Activated T-helper 17 cell treated with anti-CD3 and anti-CD28 coated beads, Interleukin-2, amount 50 U/mL, for 72 hours (primary cell): ENCODE measurements at regions not wholly inside any gene's neighbourhood (a gene's known extent, or its start where the extent isn't known, plus 50 kb on each side); places are given as distances from the start of the nearest gene placed in this dataset.
"Not testable (repeated sequence)": the region's sequence is repeated elsewhere in the genome, so short reads cannot be mapped to it uniquely, and the experiment has no call there.

Experiments used
- ATAC-seq: fragments of 150-1000 bp; cut with Tn5 transposase; replicated peaks from 2 replicates; pipeline ENCODE4 v1.10.0; 2021; ENCODE audit warnings: mild to moderate bottlenecking, moderate library complexity
- H3K27ac Mint-ChIP-seq: one replicate; pipeline ENCODE4 v1.8.0; 2022; ENCODE audit warnings: mixed read lengths
- H3K27me3 Mint-ChIP-seq: one replicate; pipeline ENCODE4 v1.8.0; 2022; ENCODE audit warnings: mixed read lengths
- H3K36me3 Mint-ChIP-seq: one replicate; pipeline ENCODE4 v1.8.0; 2022; ENCODE audit warnings: low read depth, mild to moderate bottlenecking, mixed read lengths
- H3K4me1 Mint-ChIP-seq: one replicate; pipeline ENCODE4 v1.8.0; 2022; ENCODE audit warnings: mixed read lengths
- H3K4me3 Mint-ChIP-seq: one replicate; pipeline ENCODE4 v1.8.0; 2022; ENCODE audit warnings: mild to moderate bottlenecking, mixed read lengths
- H3K9me3 Mint-ChIP-seq: one replicate; pipeline ENCODE4 v1.8.0; 2022; ENCODE audit warnings: mixed read lengths

DNA sequence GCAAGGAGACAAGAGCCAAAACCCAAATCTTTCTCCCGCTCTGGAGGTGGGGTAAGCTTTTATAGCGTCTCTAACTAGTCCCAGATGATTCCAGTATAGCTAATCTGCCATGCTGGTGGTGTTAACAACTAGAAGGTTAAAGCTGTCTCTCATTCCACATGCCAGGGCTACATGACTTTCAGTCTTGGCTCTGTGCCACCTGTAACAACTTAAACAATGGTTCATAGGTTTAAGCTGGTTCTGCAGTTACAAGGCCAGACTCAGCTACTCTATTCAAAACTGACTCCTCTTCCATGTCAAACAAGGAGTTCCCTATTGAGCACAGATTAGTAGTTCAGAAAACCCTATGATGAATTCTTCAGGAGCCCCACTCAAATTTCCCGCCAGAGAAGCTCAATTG lies 128.9 kb downstream of the ELOVL4 start:
- H3K4me1 Mint-ChIP-seq = no peaks in the 10 kb centered on the region
- H3K36me3 Mint-ChIP-seq = no peaks in the 10 kb centered on the region
- peaks cover 11% of the 10 kb centered on the region for H3K27me3 Mint-ChIP-seq
- ATAC-seq = no peak
- no peaks in the 10 kb centered on the region for H3K9me3 Mint-ChIP-seq
- no peak overlapping the region for H3K27ac Mint-ChIP-seq
- no peak overlapping the region for H3K4me3 Mint-ChIP-seq

- Mint-ChIP-seq H3K27ac (no peak overlapping the region), H3K27me3 (peaks cover 12% of the 10 kb centered on the region), H3K4me3 (no peak overlapping the region), H3K9me3 (no peaks in the 10 kb centered on the region), H3K4me1 (no peaks in the 10 kb centered on the region), H3K36me3 (no peaks in the 10 kb centered on the region)
- ATAC-seq = no peak
Observed at GRCh38 chr6:79814940-79815339, 132.4 kb downstream of the ELOVL4 start.

DNA sequence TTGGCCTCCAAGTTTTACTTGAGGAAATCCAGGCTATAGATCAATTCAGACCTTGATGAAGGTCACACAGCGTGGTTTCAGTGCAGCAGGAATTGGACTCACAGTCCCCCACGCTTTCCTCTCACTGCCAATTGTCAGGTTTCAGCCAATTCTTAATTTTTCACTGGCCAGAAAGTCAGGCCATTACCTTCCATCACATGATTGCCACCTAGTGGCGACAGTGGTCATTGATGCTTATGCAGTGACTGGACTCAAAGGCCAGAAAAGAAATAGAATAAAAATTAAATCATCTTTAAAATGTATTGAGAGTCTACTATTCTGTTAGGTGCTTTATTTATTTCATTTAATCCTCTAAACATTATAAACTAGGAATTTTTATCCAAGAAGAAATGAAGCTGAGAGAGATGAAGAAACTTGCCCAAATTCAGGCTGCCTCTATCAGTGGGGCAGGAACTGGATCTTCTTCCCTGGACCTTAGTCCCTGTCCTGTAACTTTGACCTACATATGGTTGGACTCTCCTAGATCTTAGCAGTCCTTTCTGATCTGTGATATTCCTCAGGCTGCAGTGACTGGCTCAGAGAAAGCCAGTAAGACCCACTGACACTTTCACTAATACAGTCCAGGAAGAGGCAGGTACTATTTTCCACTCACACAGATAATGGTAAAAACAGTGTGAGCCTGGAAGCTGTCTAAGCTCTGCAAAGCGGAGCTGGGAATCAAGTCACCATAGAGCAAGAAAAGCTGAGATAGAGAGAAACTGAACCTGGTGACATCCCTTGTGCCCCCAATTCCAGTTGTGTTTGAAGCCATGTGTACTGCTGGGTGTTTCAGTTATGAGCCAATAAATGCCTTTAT lies 133.3 kb downstream of the ELOVL4 start:
- peak; percentile 59 for ATAC-seq
- Mint-ChIP-seq H3K36me3 (no peaks in the 10 kb centered on the region), H3K4me3 (no peak overlapping the region), H3K9me3 (no peaks in the 10 kb centered on the region), H3K4me1 (no peaks in the 10 kb centered on the region), H3K27me3 (peaks cover 7% of the 10 kb centered on the region), H3K27ac (no peak overlapping the region)

- Mint-ChIP-seq H3K36me3 (no peaks in the 10 kb centered on the region), H3K27ac (no peak overlapping the region), H3K9me3 (no peaks in the 10 kb centered on the region), H3K4me1 (no peaks in the 10 kb centered on the region), H3K27me3 (peaks cover 11% of the 10 kb centered on the region), H3K4me3 (no peak overlapping the region)
- no peak for ATAC-seq
Observed at GRCh38 chr6:79813143-79813850, 134.1 kb downstream of the ELOVL4 start.

GRCh38 chr6:79812195-79812594 lies 135.2 kb downstream of the ELOVL4 start:
- Mint-ChIP-seq H3K9me3 (no peaks in the 10 kb centered on the region), H3K36me3 (no peaks in the 10 kb centered on the region), H3K27ac (no peak overlapping the region), H3K27me3 (peaks cover 9% of the 10 kb centered on the region), H3K4me1 (no peaks in the 10 kb centered on the region), H3K4me3 (no peak overlapping the region)
- no peak for ATAC-seq

- no peaks in the 10 kb centered on the region for H3K36me3 Mint-ChIP-seq
- no peak for ATAC-seq
Observed at GRCh38 chr6:79810871-79811270, 136.5 kb downstream of the ELOVL4 start.

DNA sequence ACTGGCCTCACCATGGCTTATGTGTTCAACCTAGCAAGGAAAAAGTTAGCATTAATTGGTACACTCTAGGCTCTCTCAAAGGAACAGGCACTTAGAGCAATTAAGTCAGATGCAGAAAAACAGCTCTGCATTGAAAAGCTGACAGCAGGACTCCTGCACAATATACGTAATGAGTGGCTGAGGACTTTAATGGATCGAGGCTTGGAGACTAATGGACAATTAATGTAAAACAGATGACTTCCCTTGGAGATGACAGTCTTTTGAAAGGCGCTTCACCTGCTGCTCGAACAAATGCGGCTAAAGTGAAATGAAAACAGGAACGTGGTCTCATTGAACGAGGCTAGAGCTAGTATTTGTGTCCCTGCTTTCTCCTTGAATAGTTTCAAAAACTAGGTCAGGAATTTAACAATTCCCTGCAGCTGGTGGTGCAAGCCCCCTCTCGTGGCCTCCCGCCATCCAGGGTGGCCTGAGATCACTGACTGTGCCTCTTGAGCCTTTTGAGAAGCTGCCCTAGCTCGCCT lies 137.1 kb downstream of the ELOVL4 start:
- H3K27ac Mint-ChIP-seq = no peak overlapping the region
- peaks cover 19% of the 10 kb centered on the region for H3K27me3 Mint-ChIP-seq
- H3K36me3 Mint-ChIP-seq = no peaks in the 10 kb centered on the region
- no peak for ATAC-seq
- H3K4me3 Mint-ChIP-seq = no peak overlapping the region
- no peaks in the 10 kb centered on the region for H3K9me3 Mint-ChIP-seq
- no peaks in the 10 kb centered on the region for H3K4me1 Mint-ChIP-seq

More at GRCh38 chr6:79810871-79811270, 136.5 kb downstream of the ELOVL4 start:
- H3K4me3 Mint-ChIP-seq = no peak overlapping the region
- H3K27ac Mint-ChIP-seq = no peak overlapping the region
- peaks cover 12% of the 10 kb centered on the region for H3K27me3 Mint-ChIP-seq
- H3K4me1 Mint-ChIP-seq = no peaks in the 10 kb centered on the region
- H3K9me3 Mint-ChIP-seq = no peaks in the 10 kb centered on the region

- Mint-ChIP-seq H3K4me1 (no peaks in the 10 kb centered on the region), H3K4me3 (no peak overlapping the region), H3K9me3 (no peaks in the 10 kb centered on the region), H3K27ac (no peak overlapping the region), H3K36me3 (no peaks in the 10 kb centered on the region), H3K27me3 (peaks cover 20% of the 10 kb centered on the region)
- ATAC-seq = no peak
Observed at GRCh38 chr6:79808921-79809320, 138.4 kb downstream of the ELOVL4 start.

- not testable (repeated sequence) for H3K27ac Mint-ChIP-seq, H3K9me3 Mint-ChIP-seq, ATAC-seq, H3K4me3 Mint-ChIP-seq, H3K36me3 Mint-ChIP-seq, H3K4me1 Mint-ChIP-seq
- peaks cover 20% of the 10 kb centered on the region for H3K27me3 Mint-ChIP-seq
Observed at GRCh38 chr6:79806661-79807060, 140.7 kb downstream of the ELOVL4 start.

- no peak overlapping the region for H3K4me3 Mint-ChIP-seq
- H3K27me3 Mint-ChIP-seq = peaks cover 16% of the 10 kb centered on the region
- H3K4me1 Mint-ChIP-seq = no peaks in the 10 kb centered on the region
- H3K9me3 Mint-ChIP-seq = no peaks in the 10 kb centered on the region
- no peaks in the 10 kb centered on the region for H3K36me3 Mint-ChIP-seq
- no peak for ATAC-seq
- H3K27ac Mint-ChIP-seq = no peak overlapping the region
Observed at GRCh38 chr6:79804732-79805131, 142.6 kb downstream of the ELOVL4 start.

- no peak for ATAC-seq
- H3K9me3 Mint-ChIP-seq = no peaks in the 10 kb centered on the region
Observed at GRCh38 chr6:79803917-79804316, 143.4 kb downstream of the ELOVL4 start.

GRCh38 chr6:79802657-79803300 lies 144.6 kb downstream of the ELOVL4 start:
- Mint-ChIP-seq H3K36me3 (no peaks in the 10 kb centered on the region), H3K9me3 (no peaks in the 10 kb centered on the region), H3K27ac (no peak overlapping the region), H3K4me1 (no peaks in the 10 kb centered on the region), H3K27me3 (peaks cover 13% of the 10 kb centered on the region), H3K4me3 (no peak overlapping the region)
- ATAC-seq = no peak

More at GRCh38 chr6:79803917-79804316, 143.4 kb downstream of the ELOVL4 start:
- Mint-ChIP-seq H3K27ac (no peak overlapping the region), H3K4me3 (no peak overlapping the region), H3K36me3 (no peaks in the 10 kb centered on the region), H3K27me3 (peaks cover 16% of the 10 kb centered on the region), H3K4me1 (no peaks in the 10 kb centered on the region)

DNA sequence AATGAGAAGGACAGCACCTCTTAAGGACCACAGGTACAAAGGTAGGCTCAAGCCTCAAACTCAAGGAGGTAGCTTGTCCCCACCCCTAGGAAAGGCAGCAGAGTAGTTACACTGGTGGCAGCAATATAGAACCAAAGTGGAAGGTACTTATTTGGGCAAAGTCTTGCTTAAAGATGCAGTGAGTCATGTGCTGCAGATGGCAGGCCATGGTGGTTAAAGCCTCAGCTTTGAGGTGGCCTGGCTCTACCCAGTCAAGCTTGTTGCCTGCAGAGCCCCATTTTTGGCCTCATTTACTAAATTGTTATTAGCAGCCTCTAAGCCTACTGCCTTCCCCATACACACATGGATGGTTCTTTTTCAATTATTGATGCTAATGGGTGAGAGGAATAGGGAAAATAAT lies 146.0 kb downstream of the ELOVL4 start:
- ATAC-seq = no peak
- Mint-ChIP-seq H3K36me3 (no peaks in the 10 kb centered on the region), H3K9me3 (no peaks in the 10 kb centered on the region), H3K4me3 (no peak overlapping the region), H3K27me3 (peaks cover 7% of the 10 kb centered on the region), H3K27ac (no peak overlapping the region), H3K4me1 (peaks cover 2% of the 10 kb centered on the region)

- H3K4me1 Mint-ChIP-seq = peaks cover 6% of the 10 kb centered on the region
- H3K36me3 Mint-ChIP-seq = no peaks in the 10 kb centered on the region
- no peaks in the 10 kb centered on the region for H3K27me3 Mint-ChIP-seq
- H3K27ac Mint-ChIP-seq = no peak overlapping the region
- no peak overlapping the region for H3K4me3 Mint-ChIP-seq
- ATAC-seq = no peak
- no peaks in the 10 kb centered on the region for H3K9me3 Mint-ChIP-seq
Observed at GRCh38 chr6:79798841-79799240, 148.5 kb downstream of the ELOVL4 start.
